ENCODE measurements at regions not wholly inside any gene's neighbourhood (a gene's known extent, or its start where the extent isn't known, plus 50 kb on each side); places are given as distances from the start of the nearest gene placed in this dataset.

DNA sequence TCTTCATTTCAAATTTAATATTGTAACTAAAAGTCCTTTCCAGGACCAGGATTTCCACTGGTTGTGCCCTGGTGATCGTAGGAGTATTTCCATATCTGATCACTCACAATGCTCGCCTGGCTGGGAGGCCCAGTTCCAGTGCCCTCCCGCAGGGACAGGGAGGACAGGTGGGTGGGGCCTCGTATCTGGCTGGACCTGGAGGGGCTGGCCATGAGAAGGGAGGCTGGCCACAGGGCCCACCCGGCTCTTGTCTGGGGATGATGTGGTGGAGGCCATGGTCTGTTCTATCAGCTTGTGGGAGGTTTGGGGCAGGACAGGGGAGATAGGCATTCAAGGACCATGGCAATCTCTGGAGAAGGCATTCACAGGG, 286.4 kb downstream of the GADD45G start:
- TF ChIP-seq, protein P1, sequence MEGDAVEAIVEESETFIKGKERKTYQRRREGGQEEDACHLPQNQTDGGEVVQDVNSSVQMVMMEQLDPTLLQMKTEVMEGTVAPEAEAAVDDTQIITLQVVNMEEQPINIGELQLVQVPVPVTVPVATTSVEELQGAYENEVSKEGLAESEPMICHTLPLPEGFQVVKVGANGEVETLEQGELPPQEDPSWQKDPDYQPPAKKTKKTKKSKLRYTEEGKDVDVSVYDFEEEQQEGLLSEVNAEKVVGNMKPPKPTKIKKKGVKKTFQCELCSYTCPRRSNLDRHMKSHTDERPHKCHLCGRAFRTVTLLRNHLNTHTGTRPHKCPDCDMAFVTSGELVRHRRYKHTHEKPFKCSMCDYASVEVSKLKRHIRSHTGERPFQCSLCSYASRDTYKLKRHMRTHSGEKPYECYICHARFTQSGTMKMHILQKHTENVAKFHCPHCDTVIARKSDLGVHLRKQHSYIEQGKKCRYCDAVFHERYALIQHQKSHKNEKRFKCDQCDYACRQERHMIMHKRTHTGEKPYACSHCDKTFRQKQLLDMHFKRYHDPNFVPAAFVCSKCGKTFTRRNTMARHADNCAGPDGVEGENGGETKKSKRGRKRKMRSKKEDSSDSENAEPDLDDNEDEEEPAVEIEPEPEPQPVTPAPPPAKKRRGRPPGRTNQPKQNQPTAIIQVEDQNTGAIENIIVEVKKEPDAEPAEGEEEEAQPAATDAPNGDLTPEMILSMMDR (IDR thresholded peaks at IDR 0.05): no peak
- no peak for TF ChIP-seq POLR2A (IDR thresholded peaks at IDR 0.05)
